ENCODE measurements at regions not wholly inside any gene's neighbourhood (a gene's known extent, or its start where the extent isn't known, plus 50 kb on each side); places are given as distances from the start of the nearest gene placed in this dataset.

GRCh38 chr3:72627271-72627670, 221.0 kb downstream of the SHQ1 start:
- H3K4me3 Mint-ChIP-seq: no peak overlapping the region
- ATAC-seq (ENCODE audit: low read depth): no peak
- H3K27ac Mint-ChIP-seq: no peak overlapping the region
- ChIA-PET CTCF (no interaction called here), POLR2A (interaction anchor here (0.5 kb wide), 1 partner anchor 1647 kb away, joined by 3 read pairs; no protein-coding TSS in a partner anchor)
- no peaks in the 10 kb centered on the region for H3K9me3 Mint-ChIP-seq
- intact Hi-C loops (cut with micrococcal nuclease): loop anchor here (5.0 kb wide), 1 partner anchor 105 kb away; no protein-coding TSS in a partner anchor
- DNase-seq: no peak
- no peak for TF ChIP-seq CTCF (IDR thresholded peaks at IDR 0.05)
- no peaks in the 10 kb centered on the region for H3K36me3 Mint-ChIP-seq (ENCODE audit: low read depth)
- peaks cover 21% of the 10 kb centered on the region for H3K4me1 Mint-ChIP-seq
- peaks cover 2% of the 10 kb centered on the region for H3K27me3 Mint-ChIP-seq

- H3K36me3 Mint-ChIP-seq (ENCODE audit: low read depth): no peaks in the 10 kb centered on the region
- H3K4me3 Mint-ChIP-seq: no peak overlapping the region
- ChIA-PET CTCF (no interaction called here), POLR2A (no interaction called here)
- intact Hi-C loops (cut with micrococcal nuclease): loop anchor here (5.0 kb wide), 1 partner anchor 103 kb away; no protein-coding TSS in a partner anchor
- TF ChIP-seq CTCF (IDR thresholded peaks at IDR 0.05): no peak
- peaks cover 2% of the 10 kb centered on the region for H3K27me3 Mint-ChIP-seq
- H3K27ac Mint-ChIP-seq: no peak overlapping the region
- no peak for DNase-seq
- H3K9me3 Mint-ChIP-seq: no peaks in the 10 kb centered on the region
- ATAC-seq (ENCODE audit: low read depth): no peak
- peaks cover 21% of the 10 kb centered on the region for H3K4me1 Mint-ChIP-seq
Measured at GRCh38 chr3:72625602-72626337, 222.5 kb downstream of the SHQ1 start.

GRCh38 chr3:72624656-72625055, 223.6 kb downstream of the SHQ1 start:
- Mint-ChIP-seq H3K4me1 (peaks cover 19% of the 10 kb centered on the region), H3K9me3 (no peaks in the 10 kb centered on the region), H3K27me3 (peaks cover 10% of the 10 kb centered on the region), H3K36me3 (ENCODE audit: low read depth) (no peaks in the 10 kb centered on the region), H3K27ac (no peak overlapping the region), H3K4me3 (no peak overlapping the region)
- DNase-seq (no peak), ATAC-seq (ENCODE audit: low read depth) (no peak)
- ChIA-PET POLR2A (no interaction called here), CTCF (no interaction called here)
- TF ChIP-seq CTCF (IDR thresholded peaks at IDR 0.05): no peak
- intact Hi-C loops (cut with micrococcal nuclease): loop anchor here (5.0 kb wide), 1 partner anchor 102 kb away; no protein-coding TSS in a partner anchor

GRCh38 chr3:72618739-72619138, 229.5 kb downstream of the SHQ1 start:
- POLR2A ChIA-PET: no interaction called here
- H3K27ac Mint-ChIP-seq: no peak overlapping the region
- DNase-seq (no peak), ATAC-seq (ENCODE audit: low read depth) (no peak)
- intact Hi-C loops (cut with micrococcal nuclease): no loop called here
- H3K27me3 Mint-ChIP-seq: peaks cover 23% of the 10 kb centered on the region
- H3K36me3 Mint-ChIP-seq (ENCODE audit: low read depth): no peaks in the 10 kb centered on the region
- H3K4me3 Mint-ChIP-seq: no peak overlapping the region
- peaks cover 12% of the 10 kb centered on the region for H3K9me3 Mint-ChIP-seq
- H3K4me1 Mint-ChIP-seq: peaks cover 6% of the 10 kb centered on the region
- CTCF ChIA-PET: no interaction called here
- no peak for TF ChIP-seq CTCF (IDR thresholded peaks at IDR 0.05)

- ATAC-seq (ENCODE audit: low read depth) (no peak), DNase-seq (no peak)
- intact Hi-C loops (cut with micrococcal nuclease): no loop called here
- Mint-ChIP-seq H3K36me3 (ENCODE audit: low read depth) (no peaks in the 10 kb centered on the region), H3K27me3 (peaks cover 21% of the 10 kb centered on the region), H3K4me1 (peaks cover 6% of the 10 kb centered on the region), H3K4me3 (no peak overlapping the region), H3K9me3 (peaks cover 12% of the 10 kb centered on the region), H3K27ac (no peak overlapping the region)
- CTCF ChIA-PET: no interaction called here
- POLR2A ChIA-PET: no interaction called here
- no peak for TF ChIP-seq CTCF (IDR thresholded peaks at IDR 0.05)
Measured at GRCh38 chr3:72617424-72618024, 230.7 kb downstream of the SHQ1 start.
